HG03025 (cell line): ENCODE measurements at regions not wholly inside any gene's neighbourhood (a gene's known extent, or its start where the extent isn't known, plus 50 kb on each side); places are given as distances from the start of the nearest gene placed in this dataset.
"Not testable (repeated sequence)": the region's sequence is repeated elsewhere in the genome, so short reads cannot be mapped to it uniquely, and the experiment has no call there.

Experiments
- ATAC-seq: cut with Tn5 transposase; IDR thresholded peaks from one replicate; pipeline ENCODE4 v1.9.1; 2021; ENCODE audit warnings: mild to moderate bottlenecking, moderate library complexity; ENCODE audit not compliant: unreplicated experiment, low FRiP score

GRCh38 chr13:90222758-90223157 lies 1124.7 kb upstream of the MIR17HG start:
- no peak for ATAC-seq

GRCh38 chr13:90230311-90230710 lies 1117.2 kb upstream of the MIR17HG start:
- ATAC-seq: no peak

GRCh38 chr13:90232291-90232690 lies 1115.2 kb upstream of the MIR17HG start:
- ATAC-seq: no peak

GRCh38 chr13:90233933-90234672 lies 1113.4 kb upstream of the MIR17HG start:
- no peak for ATAC-seq

- ATAC-seq: no peak
Measured at GRCh38 chr13:90237852-90238251, 1109.6 kb upstream of the MIR17HG start.

GRCh38 chr13:90238413-90238812 lies 1109.1 kb upstream of the MIR17HG start:
- no peak for ATAC-seq

GRCh38 chr13:90239130-90239529 lies 1108.4 kb upstream of the MIR17HG start:
- ATAC-seq: no peak

GRCh38 chr13:90246005-90246404 lies 1101.5 kb upstream of the MIR17HG start:
- ATAC-seq: no peak

GRCh38 chr13:90246687-90247345 lies 1100.7 kb upstream of the MIR17HG start:
- no peak for ATAC-seq

- no peak for ATAC-seq
Measured at GRCh38 chr13:90253806-90254205, 1093.7 kb upstream of the MIR17HG start.

GRCh38 chr13:90254437-90254836 lies 1093.0 kb upstream of the MIR17HG start:
- ATAC-seq: no peak

GRCh38 chr13:90256746-90257145 lies 1090.7 kb upstream of the MIR17HG start:
- ATAC-seq: no peak

GRCh38 chr13:90258129-90258528 lies 1089.4 kb upstream of the MIR17HG start:
- ATAC-seq: no peak

GRCh38 chr13:90261343-90261742 lies 1086.1 kb upstream of the MIR17HG start:
- ATAC-seq: no peak

GRCh38 chr13:90270226-90270625 lies 1077.3 kb upstream of the MIR17HG start:
- no peak for ATAC-seq

- ATAC-seq: no peak
Measured at GRCh38 chr13:90272356-90272755, 1075.1 kb upstream of the MIR17HG start.

- ATAC-seq: no peak
Measured at GRCh38 chr13:90276216-90276615, 1071.3 kb upstream of the MIR17HG start.

GRCh38 chr13:90278231-90278630 lies 1069.3 kb upstream of the MIR17HG start:
- ATAC-seq: not testable (repeated sequence)

- no peak for ATAC-seq
Measured at GRCh38 chr13:90281709-90282108, 1065.8 kb upstream of the MIR17HG start.

GRCh38 chr13:90287521-90287920 lies 1060.0 kb upstream of the MIR17HG start:
- no peak for ATAC-seq

- no peak for ATAC-seq
Measured at GRCh38 chr13:90293793-90294361, 1053.6 kb upstream of the MIR17HG start.

- no peak for ATAC-seq
Measured at GRCh38 chr13:90299238-90299637, 1048.2 kb upstream of the MIR17HG start.
